Dermis microvascular lymphatic vessel endothelial cell (primary cell): ENCODE measurements at regions not wholly inside any gene's neighbourhood (a gene's known extent, or its start where the extent isn't known, plus 50 kb on each side); places are given as distances from the start of the nearest gene placed in this dataset.
A peak's percentile ranks its signal among the peaks of the same experiment; 100 is the strongest.
"Not testable (repeated sequence)": the region's sequence is repeated elsewhere in the genome, so short reads cannot be mapped to it uniquely, and the experiment has no call there.

Experiments
- DNase-seq, 2 donors: peaks; one replicate each; pipeline versions ENCODE4 v3.0.0 to v3.0.0-alpha.2; 2010; ENCODE audit warnings: low read depth in 2 of 2

DNA sequence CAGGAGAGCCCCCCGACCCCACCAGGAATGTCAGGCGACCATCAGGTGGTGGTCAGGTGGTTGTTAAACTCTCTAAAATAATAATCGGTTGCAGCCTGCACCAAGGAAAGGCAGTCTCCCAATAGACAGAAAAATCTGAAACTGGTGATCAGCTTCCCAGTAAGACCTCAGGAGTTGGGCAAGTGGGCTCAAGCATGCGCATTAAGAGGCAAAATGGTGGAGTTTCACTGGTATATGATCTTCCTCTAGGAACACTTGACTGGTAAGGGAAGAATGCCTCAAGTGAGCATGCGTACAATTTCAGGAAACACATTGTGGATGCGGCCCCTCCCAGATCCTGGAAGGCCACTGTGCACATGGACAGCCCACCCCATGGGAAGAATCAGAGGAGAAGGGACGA is 619.9 kb downstream of the TYW1 start:
- DNase-seq, result no peak

DNA sequence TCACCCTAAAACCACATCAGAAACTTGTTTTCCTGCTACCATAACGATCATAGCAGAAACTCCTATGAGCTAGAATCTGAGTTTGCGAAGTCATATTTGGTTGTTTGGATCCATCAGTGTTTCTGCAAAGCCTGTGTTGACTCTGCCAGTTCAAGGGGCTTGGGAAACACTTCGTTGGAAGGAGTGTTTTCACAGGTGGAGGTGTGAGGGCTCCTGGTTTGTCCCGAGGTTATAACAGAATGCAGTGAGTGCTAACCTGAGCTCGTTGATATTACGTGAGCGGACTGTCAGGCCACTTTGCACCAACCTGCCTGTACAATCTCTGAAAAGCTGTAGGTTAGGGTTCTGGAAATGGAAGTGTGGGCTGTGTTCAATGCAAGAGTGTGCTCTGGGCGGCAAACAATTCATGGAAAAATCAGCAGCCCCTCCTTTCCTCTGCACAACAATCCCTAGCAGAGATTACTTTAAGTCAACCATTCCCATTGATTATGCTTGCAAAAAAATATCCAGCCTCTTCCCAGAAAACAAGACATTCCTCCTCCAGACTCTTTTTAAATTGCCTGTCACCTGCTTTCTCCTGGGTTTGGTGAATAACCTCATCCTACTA is 622.0 kb downstream of the TYW1 start:
- DNase-seq, result no peak

DNA sequence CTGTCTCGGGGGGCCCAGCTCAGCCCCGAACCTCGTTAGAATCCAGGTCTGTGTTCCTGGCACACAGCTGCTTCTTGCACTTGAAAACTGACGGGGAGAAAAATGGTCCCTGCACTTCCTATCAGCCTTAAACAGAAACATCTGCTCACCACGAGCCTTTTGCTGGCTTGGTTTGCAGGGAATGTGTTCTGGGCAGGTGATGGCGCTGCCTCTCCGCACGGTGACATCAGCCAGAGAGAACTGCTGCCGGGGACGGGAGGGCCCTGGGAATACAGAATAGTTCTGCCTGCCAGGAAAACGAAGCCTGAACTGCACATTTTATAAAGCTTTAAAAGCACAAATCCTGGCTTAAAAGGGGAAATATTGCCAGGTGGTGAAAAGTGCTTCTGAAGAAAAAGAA is 622.5 kb downstream of the TYW1 start:
- DNase-seq, result no peak

DNA sequence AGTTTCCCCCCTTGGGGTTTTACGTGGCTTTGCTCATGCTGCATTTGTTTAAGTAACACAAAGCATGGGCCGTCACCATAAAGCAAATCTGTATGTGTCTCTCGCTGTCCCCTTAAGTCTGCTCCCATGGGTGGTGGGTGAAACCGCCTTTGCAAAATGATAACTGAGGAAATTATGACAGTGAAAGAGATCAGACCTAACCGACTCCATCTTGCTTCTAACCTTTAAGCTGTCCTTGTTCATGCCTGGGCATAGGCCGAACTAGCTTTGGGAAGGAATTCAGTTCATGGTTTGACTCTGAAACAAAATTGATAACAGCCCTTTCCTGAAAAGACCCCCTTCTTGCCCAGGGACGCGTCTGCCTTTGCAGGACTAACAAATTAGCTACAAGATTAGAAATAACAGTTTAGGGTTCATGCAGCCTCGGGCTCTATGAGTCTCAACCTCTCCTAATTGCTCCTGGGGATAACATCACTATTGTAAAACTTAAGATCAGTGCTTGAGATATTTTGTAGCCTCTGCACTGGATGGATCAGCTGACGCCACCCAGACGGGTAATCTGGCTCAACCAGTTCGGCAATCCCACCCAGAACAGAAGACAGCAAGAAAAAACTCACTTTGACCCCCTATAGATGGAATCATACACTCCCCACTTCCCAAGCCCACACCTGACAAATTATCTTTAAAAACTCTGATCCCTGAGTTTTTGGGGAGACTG is 623.7 kb downstream of the TYW1 start:
- no peak for DNase-seq

DNA sequence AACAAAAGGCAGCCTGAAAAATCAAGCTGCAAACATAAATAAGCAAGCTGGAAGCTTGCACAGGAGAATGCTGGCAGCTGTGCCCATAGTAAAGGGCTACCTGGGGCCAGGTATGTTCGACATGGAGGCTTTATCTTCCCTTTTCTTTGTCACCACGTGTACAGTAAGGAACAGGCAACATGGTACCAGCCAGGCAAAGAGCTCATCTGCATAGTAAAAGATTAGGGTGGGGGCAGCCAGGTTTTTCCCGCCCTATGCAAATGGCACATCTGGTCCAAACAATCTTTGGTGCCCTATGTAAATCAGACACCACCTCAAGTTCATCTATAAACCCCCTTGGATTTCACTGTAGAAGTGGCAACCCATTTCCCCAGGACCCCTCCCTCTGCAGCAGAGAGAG is 625.1 kb downstream of the TYW1 start:
- DNase-seq, result no peak

DNA sequence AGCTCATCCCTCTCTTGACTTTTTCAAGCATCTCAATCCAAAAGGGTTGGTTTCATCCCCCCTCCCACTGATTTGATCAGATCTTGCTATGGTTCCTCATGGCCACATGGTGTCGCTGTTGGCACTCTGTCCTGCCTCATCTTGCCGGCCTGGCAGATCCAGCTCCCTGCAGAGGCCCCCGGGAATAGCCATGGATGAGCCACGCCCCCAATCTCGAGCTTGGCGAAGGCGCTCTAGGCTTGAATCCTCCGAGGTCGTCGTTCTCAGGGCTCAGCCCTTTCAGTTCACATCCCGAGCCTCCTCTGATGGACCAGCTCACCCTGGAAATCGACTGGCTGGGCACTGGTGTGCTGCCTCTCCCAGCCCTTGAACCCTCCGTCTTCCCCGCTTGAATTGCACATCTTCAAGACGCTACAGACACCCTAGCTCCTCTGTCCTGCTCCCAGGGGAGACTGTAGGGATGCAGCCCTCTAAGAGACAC is 628.7 kb downstream of the TYW1 start:
- peak in 1 of 2 donors; percentile 16 for DNase-seq

DNA sequence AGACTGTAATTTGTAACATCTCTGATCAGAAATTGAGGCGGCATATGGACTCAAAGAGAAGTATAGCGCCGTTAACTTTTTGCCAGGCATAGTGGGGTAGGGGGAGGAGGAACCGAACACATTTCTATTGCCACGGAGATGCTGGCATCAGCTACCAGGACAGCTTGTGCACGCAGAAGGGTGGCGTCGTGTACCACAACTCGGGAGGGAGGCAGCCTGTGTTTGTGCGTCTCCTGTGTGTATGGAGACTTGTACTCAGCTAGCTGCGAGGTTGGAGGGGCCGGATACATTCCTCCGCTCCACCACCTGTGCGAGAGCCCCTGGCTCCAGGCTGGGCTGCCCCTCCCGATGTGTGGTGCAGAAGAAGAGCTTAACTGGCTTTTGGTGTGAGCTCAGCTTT is 634.8 kb downstream of the TYW1 start:
- no peak for DNase-seq

DNA sequence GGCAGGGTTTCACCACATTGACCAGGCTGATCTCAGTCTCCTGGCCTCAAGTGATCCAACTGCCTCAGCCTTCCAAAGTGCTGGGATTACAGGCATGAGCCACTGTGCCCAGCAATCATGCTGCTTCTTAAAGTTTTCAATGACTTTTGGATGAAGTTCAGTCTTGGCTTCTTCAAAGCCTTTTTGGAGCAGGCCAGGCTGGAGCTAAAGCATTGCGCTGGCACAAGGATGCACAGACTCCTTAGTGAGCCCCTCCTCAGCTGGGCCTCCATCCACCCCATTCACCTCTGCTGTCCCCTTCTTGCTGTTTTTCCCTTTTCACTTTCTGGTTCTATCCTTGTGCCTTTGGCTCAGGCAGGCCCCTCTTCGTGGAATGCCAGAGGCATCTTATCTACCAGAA is 638.6 kb downstream of the TYW1 start:
- DNase-seq, result no peak

DNA sequence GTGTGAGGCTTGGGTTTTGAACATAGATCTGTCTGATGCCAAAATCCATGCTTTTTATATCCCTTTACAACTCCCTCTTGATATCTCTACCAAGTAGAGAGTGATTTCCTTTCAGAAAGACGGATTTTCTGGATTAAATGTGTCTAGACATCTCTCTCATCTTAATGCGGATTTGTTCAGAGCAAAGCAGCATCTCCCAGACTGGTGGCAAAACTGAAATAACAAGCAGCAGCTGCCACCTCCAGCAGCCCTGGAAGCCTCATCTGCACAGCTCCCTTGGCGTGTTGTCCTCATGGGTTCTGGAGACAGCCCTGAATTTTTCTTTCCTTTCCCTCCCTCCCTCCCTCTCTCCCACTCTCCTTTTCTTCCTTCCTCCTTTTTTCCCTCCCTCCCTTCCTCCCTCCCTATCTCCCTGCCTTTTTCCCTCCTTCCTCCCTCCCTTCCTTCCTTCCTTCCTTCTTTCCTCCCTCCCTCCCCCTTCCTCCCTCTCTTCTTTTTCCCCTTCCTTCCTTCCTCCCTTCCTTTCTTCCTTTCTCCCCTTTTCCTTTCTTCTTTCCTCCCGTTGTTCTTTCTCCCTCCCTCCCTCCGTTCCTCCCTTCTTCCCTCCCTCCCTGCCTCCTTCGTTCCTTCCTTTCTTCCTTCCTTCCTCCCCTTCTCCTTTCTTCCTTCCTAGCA is 639.9 kb downstream of the TYW1 start:
- no peak for DNase-seq

DNA sequence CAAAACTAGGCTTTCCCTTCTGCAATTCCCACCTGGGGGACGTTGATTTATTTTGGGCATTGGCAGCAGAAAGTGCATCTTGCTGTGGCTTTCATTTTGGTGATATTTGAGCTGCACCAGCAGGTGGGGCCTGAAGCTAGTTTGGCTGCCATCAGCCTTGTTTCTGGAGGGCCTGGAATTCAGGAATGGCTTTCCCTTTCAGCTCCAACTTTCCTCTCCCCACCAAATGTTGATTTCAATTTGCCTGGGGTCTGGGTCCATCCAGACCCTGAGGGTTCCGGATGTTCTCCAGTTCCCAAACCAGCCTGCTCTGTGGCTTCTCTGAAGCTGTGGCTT is 640.4 kb downstream of the TYW1 start:
- no peak for DNase-seq

DNA sequence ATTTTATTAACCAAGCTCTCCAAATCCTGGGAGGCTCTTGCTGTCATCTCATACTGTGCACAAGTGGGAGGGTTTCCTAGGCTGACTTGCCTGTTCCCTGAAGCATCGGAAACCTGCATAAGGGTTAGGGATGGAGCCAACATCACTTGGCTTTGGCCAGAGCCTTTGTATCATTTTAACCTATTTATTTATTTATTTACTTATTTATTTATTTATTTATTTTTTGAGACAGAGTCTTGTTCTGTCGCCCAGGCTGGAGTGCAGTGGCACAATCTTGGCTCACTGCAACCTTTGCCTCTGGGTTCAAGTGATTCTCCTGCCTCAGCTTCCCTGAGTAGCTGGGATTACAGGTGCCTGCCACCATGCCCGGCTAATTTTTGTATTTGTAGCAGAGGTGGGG is 645.9 kb downstream of the TYW1 start:
- not testable (repeated sequence) for DNase-seq

DNA sequence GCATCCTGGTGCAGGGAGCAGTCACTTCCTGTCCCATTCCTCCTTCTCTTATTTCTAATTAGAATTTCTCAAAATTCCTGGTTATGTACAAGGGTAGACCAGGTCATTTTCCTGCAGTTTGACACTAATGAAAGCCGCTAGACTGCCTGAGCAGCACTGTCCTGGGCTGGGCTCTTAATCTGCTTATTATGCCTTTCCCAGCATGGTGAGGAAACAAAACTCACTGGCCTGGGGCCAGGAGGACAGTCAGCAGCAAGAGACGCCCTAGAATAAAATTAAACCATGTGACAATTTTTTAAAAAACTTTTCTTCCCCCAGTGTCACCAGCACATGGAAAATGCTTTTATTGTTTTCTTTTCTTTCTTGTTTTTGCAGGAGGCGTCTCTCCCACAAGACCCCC is 647.5 kb downstream of the TYW1 start:
- no peak for DNase-seq

DNA sequence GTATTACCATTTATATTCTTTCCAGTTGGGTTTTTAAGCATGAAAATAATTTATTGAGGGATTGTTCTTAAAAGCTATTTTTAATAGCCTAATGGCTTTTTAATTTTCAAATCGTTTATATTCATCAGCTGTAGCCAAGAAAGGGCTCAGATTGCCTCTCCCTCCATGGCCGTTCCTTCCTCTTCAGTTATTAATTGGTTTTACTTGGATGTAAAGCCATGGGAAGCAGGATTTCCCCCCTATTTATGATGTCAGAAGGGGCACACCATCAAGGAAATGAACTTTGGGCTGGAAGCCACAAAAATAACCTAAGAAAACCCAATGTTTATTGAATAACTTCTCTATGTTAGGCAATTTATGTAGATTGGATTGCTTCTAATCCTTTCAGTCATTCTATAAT is 656.3 kb downstream of the TYW1 start:
- DNase-seq, result no peak

DNA sequence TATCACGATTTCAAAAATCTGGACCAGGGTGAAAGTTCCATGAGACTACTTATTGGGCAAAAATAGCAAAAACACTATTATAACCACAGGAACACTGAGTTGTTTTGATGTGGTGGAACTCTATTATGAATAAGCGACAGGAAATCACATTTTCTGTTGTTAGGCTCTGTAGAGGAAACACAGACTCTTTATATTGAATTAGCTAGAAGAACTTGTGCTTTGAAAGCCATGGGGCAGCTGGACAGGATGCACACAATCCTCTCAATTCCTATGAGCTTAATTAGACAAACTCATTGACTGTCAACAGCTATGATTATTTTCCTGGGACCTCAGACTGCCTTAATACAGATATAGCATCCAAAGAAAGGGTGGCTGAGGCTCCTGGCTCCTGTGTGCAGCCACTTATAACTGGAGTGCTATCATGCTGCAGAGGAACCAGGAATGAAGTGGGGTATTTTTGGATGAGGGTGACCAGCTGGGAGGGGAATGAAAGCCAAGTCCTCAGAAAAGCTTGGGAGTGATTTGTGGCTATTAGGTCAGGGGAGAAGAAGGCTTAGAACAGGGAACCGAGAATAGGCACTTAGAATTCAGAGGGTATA is 657.3 kb downstream of the TYW1 start:
- no peak for DNase-seq

DNA sequence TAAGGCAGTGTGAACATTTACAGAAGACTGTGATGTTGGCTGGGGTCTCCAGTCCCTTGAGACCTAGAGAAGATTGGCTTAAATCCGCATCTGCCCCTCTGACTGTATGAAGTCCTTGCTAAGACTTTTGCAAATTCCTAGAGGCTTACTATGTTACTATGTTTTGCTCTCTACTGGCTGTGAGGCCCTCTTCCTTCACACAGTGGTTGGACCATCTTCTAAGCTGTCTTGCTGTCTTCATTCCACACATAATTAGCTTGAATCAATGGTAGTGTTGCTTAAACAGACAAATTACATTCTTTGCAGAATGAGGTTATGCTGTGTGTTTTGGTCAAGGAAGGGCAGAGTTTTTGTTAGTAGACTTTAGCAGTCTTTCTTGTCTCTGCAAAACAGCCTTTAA is 658.0 kb downstream of the TYW1 start:
- DNase-seq, result no peak

DNA sequence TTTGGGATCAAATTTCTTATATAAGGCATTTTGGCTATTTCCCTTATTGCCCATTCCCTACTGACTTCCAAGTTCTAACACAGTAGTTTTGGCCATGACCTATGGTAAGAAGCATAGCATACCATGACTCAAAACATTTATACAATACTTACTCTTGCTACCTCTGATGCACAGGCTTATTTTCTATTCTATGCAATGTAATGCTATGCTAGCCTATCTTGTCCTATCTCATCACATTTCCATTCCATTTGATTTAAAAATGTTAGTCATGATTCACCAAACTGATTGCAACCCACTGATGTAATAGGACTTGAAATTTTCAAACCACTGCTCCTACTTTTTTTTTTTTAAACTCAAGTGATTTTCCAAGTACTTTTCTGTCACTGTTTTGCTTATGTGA is 658.5 kb downstream of the TYW1 start:
- no peak for DNase-seq

DNA sequence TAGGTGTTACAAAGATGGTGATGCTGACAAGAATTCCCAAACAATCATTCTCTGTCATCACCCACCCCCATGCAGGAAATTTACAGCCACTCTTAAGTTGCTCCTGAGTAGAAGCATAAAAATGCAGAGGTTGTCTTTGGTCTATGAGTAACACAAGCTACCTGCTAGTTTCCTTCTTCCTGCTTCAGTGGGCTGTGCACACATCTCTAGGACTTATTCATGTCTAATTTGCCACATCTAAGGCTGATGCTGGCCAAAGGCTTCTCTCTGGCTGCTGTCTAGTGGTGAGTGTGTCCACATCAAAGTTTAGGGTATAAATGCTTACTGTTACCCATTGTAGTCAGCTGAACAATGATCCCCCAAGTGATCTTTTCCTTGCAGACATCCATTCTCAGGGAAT is 662.5 kb downstream of the TYW1 start:
- DNase-seq, result no peak

DNA sequence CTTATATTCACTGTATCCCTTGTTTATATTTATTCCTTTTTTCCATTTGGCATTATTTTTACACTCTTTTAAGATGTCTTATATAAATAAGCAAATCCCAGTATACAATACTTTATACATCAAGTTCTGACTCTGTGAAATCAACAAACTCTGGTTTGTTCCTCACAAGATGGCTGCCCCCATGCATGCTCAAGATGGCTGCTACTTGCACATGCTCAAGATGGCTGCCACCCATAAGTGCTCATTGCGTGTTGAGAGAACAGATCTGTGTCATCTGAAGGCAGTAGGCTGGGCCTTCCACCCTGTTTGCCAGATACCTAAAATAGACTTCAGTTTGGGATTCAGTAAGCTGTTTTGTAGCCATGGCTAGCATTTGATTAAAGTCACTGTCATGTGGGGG is 666.2 kb downstream of the TYW1 start:
- DNase-seq, result no peak

DNA sequence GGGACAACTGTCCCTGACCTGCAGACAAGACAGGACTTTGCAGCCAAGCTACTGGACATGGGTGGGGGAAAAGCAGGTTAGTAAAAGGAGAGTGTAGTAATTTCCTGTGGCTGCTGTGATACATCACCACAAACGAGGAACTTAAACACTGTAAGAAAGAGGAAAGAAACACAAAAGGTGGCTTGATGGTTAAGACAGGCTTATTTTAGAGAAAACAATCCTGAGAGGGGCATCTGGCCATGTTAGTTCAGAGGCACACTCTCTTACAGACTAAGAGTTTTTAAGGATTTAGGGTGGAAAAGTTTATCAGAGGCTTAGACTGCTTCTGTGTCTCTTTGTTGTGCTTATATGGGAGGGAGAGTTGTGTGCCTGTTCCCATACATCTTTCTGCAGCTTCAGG is 667.0 kb downstream of the TYW1 start:
- DNase-seq, result no peak

DNA sequence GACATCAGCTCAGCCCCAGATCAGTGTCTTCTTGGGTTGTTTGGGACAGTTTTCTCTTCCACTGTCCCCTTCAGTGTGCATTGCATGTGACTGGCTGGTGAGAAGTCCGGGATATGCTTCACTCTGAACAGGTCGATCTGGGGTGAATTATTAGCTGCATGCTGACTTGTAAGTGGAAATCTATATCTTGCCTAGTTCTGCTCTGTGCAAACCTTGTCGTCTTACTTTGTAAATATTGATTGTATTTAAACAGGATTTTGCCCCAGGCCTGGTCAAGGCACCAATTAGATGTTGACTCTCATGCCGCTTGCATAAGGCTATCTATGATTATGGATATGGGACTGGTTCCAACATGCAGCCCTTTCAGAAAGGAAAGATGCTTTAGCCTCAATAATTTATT is 669.7 kb downstream of the TYW1 start:
- not testable (repeated sequence) for DNase-seq

DNA sequence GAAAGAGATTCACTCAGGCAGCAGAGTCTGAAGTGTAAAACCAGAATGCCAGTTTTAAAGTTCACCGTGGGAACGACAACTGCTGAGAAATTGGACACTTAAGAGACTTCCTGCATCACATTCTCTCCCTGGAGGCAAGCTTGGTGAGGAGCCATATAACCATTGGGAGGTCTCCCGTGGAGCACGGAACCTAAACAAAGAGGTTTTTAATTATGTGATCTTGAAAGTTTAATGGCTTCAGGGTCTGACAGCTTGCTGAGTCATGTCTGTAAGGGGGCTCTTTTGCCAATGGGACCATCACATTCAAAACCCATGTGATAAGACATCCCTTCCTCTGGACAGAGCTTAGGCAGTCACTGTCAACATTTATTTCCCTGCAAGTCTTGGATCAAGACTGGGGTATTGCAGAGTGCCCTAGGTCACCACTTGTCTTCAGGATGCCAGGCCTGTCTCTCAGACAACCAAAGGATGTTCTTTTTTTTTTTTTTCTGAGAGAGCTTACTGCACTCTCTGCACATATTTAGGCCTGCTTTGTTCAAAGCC is 674.4 kb downstream of the TYW1 start:
- DNase-seq, result no peak

DNA sequence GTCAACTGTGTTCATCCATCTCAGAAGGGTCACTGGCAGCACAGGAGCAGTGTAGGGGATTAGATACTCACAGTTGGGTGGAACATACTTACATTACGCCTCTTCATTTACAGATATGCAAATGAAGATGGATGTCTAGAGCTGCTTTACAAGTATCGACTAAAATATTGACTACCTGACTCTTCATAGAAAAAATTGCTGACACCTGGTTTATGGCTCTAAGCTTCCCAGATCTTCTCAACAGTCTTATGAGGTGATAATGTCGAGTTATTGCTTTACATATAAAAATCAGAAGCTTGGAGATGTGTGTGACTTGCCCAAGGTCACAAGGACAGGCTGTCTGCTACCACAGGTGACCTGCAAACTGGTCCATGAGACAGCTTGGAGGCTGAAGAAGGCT is 677.2 kb downstream of the TYW1 start:
- no peak for DNase-seq
